22Rv1 (cell line): ENCODE measurements at regions not wholly inside any gene's neighbourhood (a gene's known extent, or its start where the extent isn't known, plus 50 kb on each side); places are given as distances from the start of the nearest gene placed in this dataset.

ENCODE experiments used
- H3K27ac ChIP-seq: fragments of 450-650 bp; 2 replicates; pipeline ENCODE4 v1.5.1; 2017
- ZFX ChIP-seq: fragments of 450-650 bp; IDR thresholded peaks from 2 replicates; pipeline ENCODE4 v1.6.1; 2017; ENCODE audit warnings: antibody characterized with exemption, borderline replicate concordance
- TF ChIP-seq, protein P1 (sequence below): fragments of 450-650 bp; IDR thresholded peaks from 2 replicates; pipeline ENCODE4 v1.5.1; 2017; ENCODE audit warnings: mild to moderate bottlenecking

- TF ChIP-seq, protein P1, sequence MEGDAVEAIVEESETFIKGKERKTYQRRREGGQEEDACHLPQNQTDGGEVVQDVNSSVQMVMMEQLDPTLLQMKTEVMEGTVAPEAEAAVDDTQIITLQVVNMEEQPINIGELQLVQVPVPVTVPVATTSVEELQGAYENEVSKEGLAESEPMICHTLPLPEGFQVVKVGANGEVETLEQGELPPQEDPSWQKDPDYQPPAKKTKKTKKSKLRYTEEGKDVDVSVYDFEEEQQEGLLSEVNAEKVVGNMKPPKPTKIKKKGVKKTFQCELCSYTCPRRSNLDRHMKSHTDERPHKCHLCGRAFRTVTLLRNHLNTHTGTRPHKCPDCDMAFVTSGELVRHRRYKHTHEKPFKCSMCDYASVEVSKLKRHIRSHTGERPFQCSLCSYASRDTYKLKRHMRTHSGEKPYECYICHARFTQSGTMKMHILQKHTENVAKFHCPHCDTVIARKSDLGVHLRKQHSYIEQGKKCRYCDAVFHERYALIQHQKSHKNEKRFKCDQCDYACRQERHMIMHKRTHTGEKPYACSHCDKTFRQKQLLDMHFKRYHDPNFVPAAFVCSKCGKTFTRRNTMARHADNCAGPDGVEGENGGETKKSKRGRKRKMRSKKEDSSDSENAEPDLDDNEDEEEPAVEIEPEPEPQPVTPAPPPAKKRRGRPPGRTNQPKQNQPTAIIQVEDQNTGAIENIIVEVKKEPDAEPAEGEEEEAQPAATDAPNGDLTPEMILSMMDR, result no peak
- no peak for TF ChIP-seq ZFX
- no peak overlapping the region for H3K27ac ChIP-seq
Observed at GRCh38 chr2:36013064-36013463, 342.5 kb upstream of the CRIM1 start.

- no peak overlapping the region for H3K27ac ChIP-seq
- TF ChIP-seq, protein P1, result no peak
- TF ChIP-seq ZFX, result no peak
Observed at GRCh38 chr2:36006444-36006843, 349.1 kb upstream of the CRIM1 start.

- no peak overlapping the region for H3K27ac ChIP-seq
- TF ChIP-seq ZFX, result no peak
- TF ChIP-seq, protein P1, result no peak
Observed at GRCh38 chr2:36002941-36003340, 352.6 kb upstream of the CRIM1 start.

GRCh38 chr2:35997488-35997887 is 358.1 kb upstream of the CRIM1 start:
- H3K27ac ChIP-seq, result no peak overlapping the region
- no peak for TF ChIP-seq ZFX
- TF ChIP-seq, protein P1, result no peak

GRCh38 chr2:35989503-35989902 is 366.1 kb upstream of the CRIM1 start:
- TF ChIP-seq, protein P1, result no peak
- TF ChIP-seq ZFX, result no peak
- H3K27ac ChIP-seq, result no peak overlapping the region

DNA sequence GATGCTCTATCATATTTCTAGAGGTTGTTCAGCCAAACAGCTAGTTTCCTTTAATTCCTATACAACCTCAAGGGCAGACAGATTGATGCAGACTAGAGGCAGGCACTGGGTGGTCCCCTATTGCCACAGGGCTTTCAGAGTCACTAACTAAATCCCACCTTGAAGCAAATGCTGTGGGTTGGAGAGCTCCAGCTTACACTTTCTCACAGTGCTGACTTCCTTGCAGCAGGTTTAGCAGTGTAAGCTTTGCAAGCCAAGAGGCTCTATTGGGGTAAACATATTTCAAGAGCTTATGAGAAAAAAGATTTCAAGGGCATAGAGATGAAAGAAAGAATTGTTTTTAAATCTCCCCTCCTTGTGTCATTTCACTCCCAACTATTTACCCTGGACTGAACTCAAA is 366.5 kb upstream of the CRIM1 start:
- TF ChIP-seq, protein P1, result no peak
- TF ChIP-seq ZFX, result no peak
- no peak overlapping the region for H3K27ac ChIP-seq

DNA sequence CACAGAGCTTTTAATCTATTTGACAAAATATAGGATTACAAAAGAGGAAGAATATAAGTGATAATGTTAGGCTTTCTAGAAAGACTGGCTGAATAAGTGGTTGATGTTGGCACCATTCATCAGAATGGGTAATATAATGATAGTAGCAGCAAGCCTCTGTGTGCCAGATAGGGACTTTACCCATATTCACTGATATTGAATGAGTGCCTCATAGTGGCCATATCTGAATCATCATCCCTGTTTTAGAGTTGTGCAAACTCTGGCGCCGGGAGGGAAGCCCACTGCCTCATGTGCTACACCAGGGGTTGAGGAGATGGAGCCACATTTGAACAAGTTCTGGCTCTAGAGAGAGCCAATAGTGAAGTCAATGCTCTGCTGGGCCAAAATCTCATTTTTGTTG is 368.7 kb upstream of the CRIM1 start:
- H3K27ac ChIP-seq, result no peak overlapping the region
- TF ChIP-seq, protein P1, result no peak
- TF ChIP-seq ZFX, result no peak

- TF ChIP-seq, protein P1, result no peak
- no peak for TF ChIP-seq ZFX
- H3K27ac ChIP-seq, result no peak overlapping the region
Observed at GRCh38 chr2:35978218-35978617, 377.4 kb upstream of the CRIM1 start.
